ENCODE measurements at regions not wholly inside any gene's neighbourhood (a gene's known extent, or its start where the extent isn't known, plus 50 kb on each side); places are given as distances from the start of the nearest gene placed in this dataset.

DNA sequence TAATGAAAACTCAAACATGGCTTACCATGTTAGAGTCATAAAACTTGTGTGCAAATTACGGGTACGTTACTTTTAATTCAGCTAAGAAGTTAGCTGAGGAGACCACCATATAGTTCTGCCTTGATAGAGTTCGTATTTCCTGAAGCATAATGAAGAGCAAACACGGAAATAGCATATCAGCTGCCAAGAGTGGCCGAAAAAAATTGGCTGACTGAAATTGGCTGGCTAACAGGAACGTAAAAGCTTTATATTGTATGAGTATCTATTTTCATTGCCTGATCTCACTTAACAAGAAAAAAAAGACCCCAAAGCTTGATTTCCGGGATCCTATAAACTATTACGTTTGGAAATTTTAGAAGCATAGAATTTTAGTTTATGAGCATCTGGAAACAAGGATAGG, 1222.9 kb downstream of the ZPLD1 start:
- intact Hi-C loops (cut with DNase I), result no loop called here
- Histone ChIP-seq H3K4me3 (no peak overlapping the region), H3K36me3 (no peaks in the 10 kb centered on the region), H3K27me3 (no peaks in the 10 kb centered on the region), H3K9me3 (no peaks in the 10 kb centered on the region), H3K27ac (replicated peaks in 1 of 4) (no peak overlapping the region), H3K4me1 (no peaks in the 10 kb centered on the region)
- WGBS, result 60% methylated on average over 8 of the region's 8 CpGs
- no peak for DNase-seq (ENCODE audit: extremely low spot score)
- TF ChIP-seq EP300 (IDR thresholded peaks at IDR 0.05) (no peak), POLR2AphosphoS5 (IDR thresholded peaks at IDR 0.05) (no peak), CTCF (IDR thresholded peaks at IDR 0.05) (no peak), POLR2A (IDR thresholded peaks at IDR 0.05; ENCODE audit: low read depth) (no peak)

DNA sequence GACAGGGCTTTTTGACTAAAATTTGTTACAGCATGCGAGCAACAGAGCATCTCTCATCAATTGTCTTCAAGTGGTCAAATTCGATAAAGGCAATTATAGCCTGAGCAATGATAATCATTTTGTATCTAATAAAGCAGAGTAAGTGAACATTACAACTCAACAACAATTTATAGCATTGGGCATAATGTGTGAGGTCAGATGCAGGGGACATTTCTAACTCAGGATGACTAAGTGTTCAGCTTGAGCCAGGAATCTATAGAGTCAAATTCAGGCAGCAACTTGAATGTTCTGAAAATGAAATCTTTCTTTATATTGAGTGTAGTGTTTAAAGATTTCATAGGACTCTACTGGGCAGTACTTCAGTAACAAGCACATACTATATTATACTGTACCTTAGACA, 1226.0 kb downstream of the ZPLD1 start:
- H3K27me3 ChIP-seq, result no peaks in the 10 kb centered on the region
- no peak for TF ChIP-seq POLR2AphosphoS5 (IDR thresholded peaks at IDR 0.05)
- TF ChIP-seq CTCF (IDR thresholded peaks at IDR 0.05), result no peak
- TF ChIP-seq POLR2A (IDR thresholded peaks at IDR 0.05; ENCODE audit: low read depth), result no peak
- TF ChIP-seq EP300 (IDR thresholded peaks at IDR 0.05), result no peak
- DNase-seq (ENCODE audit: extremely low spot score), result no peak
- no peaks in the 10 kb centered on the region for H3K4me1 ChIP-seq
- WGBS, result 95% methylated on average over 2 of the region's 2 CpGs
- no peak overlapping the region for H3K27ac ChIP-seq (replicated peaks in 1 of 4)
- H3K4me3 ChIP-seq, result no peak overlapping the region
- intact Hi-C loops (cut with DNase I), result no loop called here
- H3K36me3 ChIP-seq, result no peaks in the 10 kb centered on the region
- no peaks in the 10 kb centered on the region for H3K9me3 ChIP-seq

DNA sequence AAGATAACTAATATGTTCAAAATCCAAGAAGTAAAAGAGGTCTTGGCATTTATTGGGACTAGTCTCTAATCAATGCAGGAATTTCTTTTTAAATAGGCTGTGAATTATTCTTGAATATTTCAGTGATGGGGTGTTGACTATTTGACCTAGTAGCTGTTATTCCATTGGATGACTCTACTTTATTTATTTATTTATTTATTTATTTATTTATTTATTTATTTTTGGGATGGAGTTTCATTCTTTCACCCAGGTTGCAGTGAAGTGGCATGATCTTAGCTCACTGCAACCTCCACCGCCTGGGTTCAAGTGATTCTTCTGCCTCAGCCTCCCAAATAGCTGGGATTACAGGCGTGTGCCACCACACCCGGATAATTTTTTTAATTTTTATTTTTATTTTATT, 1227.8 kb downstream of the ZPLD1 start:
- WGBS, result 96% methylated on average over 3 of the region's 3 CpGs
- intact Hi-C loops (cut with DNase I), result no loop called here
- H3K9me3 ChIP-seq, result no peaks in the 10 kb centered on the region
- no peak overlapping the region for H3K27ac ChIP-seq (replicated peaks in 1 of 4)
- H3K36me3 ChIP-seq, result no peaks in the 10 kb centered on the region
- H3K4me1 ChIP-seq, result no peaks in the 10 kb centered on the region
- no peak overlapping the region for H3K4me3 ChIP-seq
- DNase-seq (ENCODE audit: extremely low spot score), result no peak
- H3K27me3 ChIP-seq, result no peaks in the 10 kb centered on the region
- TF ChIP-seq POLR2A (IDR thresholded peaks at IDR 0.05; ENCODE audit: low read depth), result no peak
- TF ChIP-seq CTCF (IDR thresholded peaks at IDR 0.05), result no peak
- no peak for TF ChIP-seq EP300 (IDR thresholded peaks at IDR 0.05)
- TF ChIP-seq POLR2AphosphoS5 (IDR thresholded peaks at IDR 0.05), result no peak

DNA sequence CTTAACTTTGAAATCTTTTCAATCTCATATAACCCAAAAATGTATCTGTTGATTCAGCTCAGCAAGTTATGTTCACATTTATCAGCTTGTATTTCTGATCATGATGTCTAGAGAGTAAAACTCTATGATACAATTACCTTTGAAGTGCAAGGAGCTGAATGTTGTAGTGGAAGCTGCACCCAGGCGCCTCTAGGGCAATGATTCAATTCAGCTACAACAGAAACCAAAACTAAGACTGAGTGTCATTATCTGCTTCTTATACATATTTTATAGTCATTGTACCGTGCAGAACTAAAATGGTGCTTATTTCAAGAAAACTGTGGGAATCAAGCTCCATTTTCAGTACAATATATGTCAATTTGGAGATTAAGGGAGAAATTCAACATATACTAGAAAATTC, 1237.5 kb downstream of the ZPLD1 start:
- Histone ChIP-seq H3K4me3 (no peak overlapping the region), H3K27me3 (no peaks in the 10 kb centered on the region), H3K36me3 (no peaks in the 10 kb centered on the region), H3K27ac (replicated peaks in 1 of 4) (no peak overlapping the region), H3K9me3 (no peaks in the 10 kb centered on the region), H3K4me1 (no peaks in the 10 kb centered on the region)
- no peak for DNase-seq (ENCODE audit: extremely low spot score)
- intact Hi-C loops (cut with DNase I), result no loop called here
- TF ChIP-seq EP300 (IDR thresholded peaks at IDR 0.05), result no peak
- no peak for TF ChIP-seq POLR2A (IDR thresholded peaks at IDR 0.05; ENCODE audit: low read depth)
- no peak for TF ChIP-seq CTCF (IDR thresholded peaks at IDR 0.05)
- no peak for TF ChIP-seq POLR2AphosphoS5 (IDR thresholded peaks at IDR 0.05)
- 93% methylated on average over 2 of the region's 2 CpGs for WGBS

- WGBS, result 48% methylated on average over 4 of the region's 4 CpGs
- TF ChIP-seq POLR2A (IDR thresholded peaks at IDR 0.05; ENCODE audit: low read depth), result no peak
- no peak for TF ChIP-seq CTCF (IDR thresholded peaks at IDR 0.05)
- TF ChIP-seq EP300 (IDR thresholded peaks at IDR 0.05), result no peak
- TF ChIP-seq POLR2AphosphoS5 (IDR thresholded peaks at IDR 0.05), result no peak
- H3K27me3 ChIP-seq, result no peaks in the 10 kb centered on the region
- H3K27ac ChIP-seq (replicated peaks in 1 of 4), result no peak overlapping the region
- intact Hi-C loops (cut with DNase I), result no loop called here
- H3K36me3 ChIP-seq, result no peaks in the 10 kb centered on the region
- H3K9me3 ChIP-seq, result no peaks in the 10 kb centered on the region
- H3K4me1 ChIP-seq, result no peaks in the 10 kb centered on the region
- H3K4me3 ChIP-seq, result no peak overlapping the region
- no peak for DNase-seq (ENCODE audit: extremely low spot score)
These were observed 1250.1 kb downstream of the ZPLD1 start for GRCh38 chr3:103684904-103685303.
